PFSK-1 (cell line): ENCODE measurements at regions not wholly inside any gene's neighbourhood (a gene's known extent, or its start where the extent isn't known, plus 50 kb on each side); places are given as distances from the start of the nearest gene placed in this dataset.

Experiments used
- POLR2AphosphoS5 ChIP-seq: IDR thresholded peaks from 2 replicates; pipeline ENCODE4 v1.6.1; 2012; ENCODE audit warnings: low read depth, mild to moderate bottlenecking, control low read depth, low read length, moderate library complexity
- SIN3A ChIP-seq: IDR thresholded peaks from 2 replicates; pipeline ENCODE4 v1.6.1; 2012; ENCODE audit warnings: mild to moderate bottlenecking, low read length, moderate library complexity, borderline replicate concordance; ENCODE audit not compliant: insufficient read depth
- TAF1 ChIP-seq: IDR thresholded peaks from 2 replicates; pipeline ENCODE4 v1.6.1; 2012; ENCODE audit warnings: low read length, control low read depth, borderline replicate concordance; ENCODE audit not compliant: insufficient read depth

- TF ChIP-seq SIN3A (no peak), POLR2AphosphoS5 (no peak), TAF1 (no peak)
Measured at GRCh38 chr1:212498283-212499040, 65.7 kb downstream of the NENF start.
